GM03348 (cell line): ENCODE measurements at regions not wholly inside any gene's neighbourhood (a gene's known extent, or its start where the extent isn't known, plus 50 kb on each side); places are given as distances from the start of the nearest gene placed in this dataset.
A peak's percentile ranks its signal among the peaks of the same experiment; 100 is the strongest.
"Not testable (repeated sequence)": the region's sequence is repeated elsewhere in the genome, so short reads cannot be mapped to it uniquely, and the experiment has no call there.

Experiments used
- DNase-seq: peaks from one replicate; pipeline ENCODE4 v3.0.0; 2012; ENCODE audit warnings: low spot score

- not testable (repeated sequence) for DNase-seq
Measured at GRCh38 chr7:119266790-119267189, 1006.2 kb upstream of the KCND2 start.

GRCh38 chr7:119270045-119270464 is 1002.9 kb upstream of the KCND2 start:
- peak; percentile 64 for DNase-seq

GRCh38 chr7:119270644-119271043 is 1002.3 kb upstream of the KCND2 start:
- peak; percentile 1 for DNase-seq

GRCh38 chr7:119271147-119271779 is 1001.7 kb upstream of the KCND2 start:
- DNase-seq: no peak

- DNase-seq: no peak
Measured at GRCh38 chr7:119281181-119281846, 991.7 kb upstream of the KCND2 start.

- no peak for DNase-seq
Measured at GRCh38 chr7:119283353-119283752, 989.6 kb upstream of the KCND2 start.

- no peak for DNase-seq
Measured at GRCh38 chr7:119288416-119288815, 984.6 kb upstream of the KCND2 start.

- not testable (repeated sequence) for DNase-seq
Measured at GRCh38 chr7:119300341-119300740, 972.6 kb upstream of the KCND2 start.

- no peak for DNase-seq
Measured at GRCh38 chr7:119320316-119320715, 952.7 kb upstream of the KCND2 start.

GRCh38 chr7:119329715-119330114 is 943.3 kb upstream of the KCND2 start:
- no peak for DNase-seq

GRCh38 chr7:119335405-119335804 is 937.6 kb upstream of the KCND2 start:
- DNase-seq: no peak

- DNase-seq: no peak
Measured at GRCh38 chr7:119341822-119342221, 931.2 kb upstream of the KCND2 start.

GRCh38 chr7:119343289-119343688 is 929.7 kb upstream of the KCND2 start:
- no peak for DNase-seq

GRCh38 chr7:119344466-119344865 is 928.5 kb upstream of the KCND2 start:
- no peak for DNase-seq

GRCh38 chr7:119348491-119348890 is 924.5 kb upstream of the KCND2 start:
- no peak for DNase-seq

- DNase-seq: no peak
Measured at GRCh38 chr7:119350334-119350733, 922.6 kb upstream of the KCND2 start.

GRCh38 chr7:119351320-119351719 is 921.7 kb upstream of the KCND2 start:
- no peak for DNase-seq

GRCh38 chr7:119374436-119374835 is 898.5 kb upstream of the KCND2 start:
- DNase-seq: no peak

GRCh38 chr7:119377861-119378260 is 895.1 kb upstream of the KCND2 start:
- DNase-seq: no peak

GRCh38 chr7:119382726-119383125 is 890.2 kb upstream of the KCND2 start:
- DNase-seq: no peak

- DNase-seq: no peak
Measured at GRCh38 chr7:119395024-119395423, 878.0 kb upstream of the KCND2 start.

GRCh38 chr7:119397156-119397555 is 875.8 kb upstream of the KCND2 start:
- no peak for DNase-seq

- no peak for DNase-seq
Measured at GRCh38 chr7:119408596-119408995, 864.4 kb upstream of the KCND2 start.

- DNase-seq: no peak
Measured at GRCh38 chr7:119413314-119413805, 859.6 kb upstream of the KCND2 start.
